Activated T-helper 2 cell treated with anti-CD3 and anti-CD28 coated beads, Interferon-gamma antibody, Interleukin-2, Interleukin-4, amounts not matched to agents 10 μg/mL and 5 μg/mL and 100 μg/mL, durations not matched to agents 14 hours and 24 hours and 36 hours (primary cell): ENCODE measurements at regions not wholly inside any gene's neighbourhood (a gene's known extent, or its start where the extent isn't known, plus 50 kb on each side); places are given as distances from the start of the nearest gene placed in this dataset.
"Not testable (repeated sequence)": the region's sequence is repeated elsewhere in the genome, so short reads cannot be mapped to it uniquely, and the experiment has no call there.

Source experiments
- DNase-seq: peaks from one replicate; pipeline ENCODE4 v3.0.0; 2021; ENCODE audit warnings: low spot score
- H3K27ac Mint-ChIP-seq: one replicate; pipeline ENCODE4 v1.8.0; 2021; ENCODE audit warnings: mixed read lengths
- H3K27me3 Mint-ChIP-seq: one replicate; pipeline ENCODE4 v1.8.0; 2021; ENCODE audit warnings: low read depth, mixed read lengths
- H3K36me3 Mint-ChIP-seq: one replicate; pipeline ENCODE4 v1.8.0; 2021; ENCODE audit warnings: low read depth, mixed read lengths
- H3K4me1 Mint-ChIP-seq: one replicate; pipeline ENCODE4 v1.8.0; 2021; ENCODE audit warnings: low read depth, mixed read lengths
- H3K4me3 Mint-ChIP-seq: one replicate; pipeline ENCODE4 v1.8.0; 2021; ENCODE audit warnings: low read depth, mild to moderate bottlenecking, moderate library complexity, mixed read lengths
- H3K9me3 Mint-ChIP-seq: one replicate; pipeline ENCODE4 v1.8.0; 2021; ENCODE audit warnings: mixed read lengths
- intact Hi-C: fragments of 100-400 bp; cut with micrococcal nuclease; formaldehyde crosslinking; loops from one replicate; pipeline ENCODE4 v1.15.1; 2023

DNA sequence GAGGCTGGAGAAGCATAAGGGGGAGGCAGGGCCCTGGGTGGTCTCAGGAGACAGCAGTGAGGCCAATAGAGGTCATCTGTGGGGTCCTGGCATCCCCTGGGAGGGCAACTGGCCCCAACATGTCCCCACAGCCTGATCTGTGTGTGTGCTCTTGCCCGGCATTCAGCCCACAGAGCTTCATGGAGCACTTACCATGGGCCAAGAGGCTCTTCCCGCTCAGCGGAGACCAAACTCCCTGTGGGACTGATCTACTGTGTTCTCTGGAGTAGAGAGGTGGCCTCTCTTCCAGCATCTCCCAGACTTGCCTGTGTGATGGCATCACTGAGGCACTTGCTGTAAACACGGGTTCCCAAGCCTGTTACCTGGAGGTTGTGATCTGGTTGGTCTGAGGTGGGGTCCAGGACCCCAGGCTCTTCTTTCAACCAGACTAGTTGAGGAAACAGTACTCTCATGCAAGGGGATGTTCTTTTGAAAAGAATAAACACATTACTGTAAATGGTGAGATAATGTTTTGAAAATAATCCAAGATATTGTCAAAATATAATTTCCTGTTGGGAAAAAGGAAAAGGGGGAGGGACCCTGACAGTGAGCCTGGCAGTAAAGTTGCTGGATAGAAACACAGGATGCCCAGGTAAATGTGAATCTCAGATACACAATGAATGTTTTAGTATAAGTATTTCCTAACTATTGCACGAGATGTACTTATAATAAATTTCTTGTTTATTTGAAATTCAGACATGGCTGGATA is 67.6 kb downstream of the SOWAHC start:
- no peaks in the 10 kb centered on the region for H3K4me1 Mint-ChIP-seq
- no peak overlapping the region for H3K27ac Mint-ChIP-seq
- H3K9me3 Mint-ChIP-seq: no peaks in the 10 kb centered on the region
- peaks cover 3% of the 10 kb centered on the region for H3K27me3 Mint-ChIP-seq
- H3K4me3 Mint-ChIP-seq: no peak overlapping the region
- no peak for DNase-seq
- H3K36me3 Mint-ChIP-seq: no peaks in the 10 kb centered on the region
- intact Hi-C loops: no loop called here

DNA sequence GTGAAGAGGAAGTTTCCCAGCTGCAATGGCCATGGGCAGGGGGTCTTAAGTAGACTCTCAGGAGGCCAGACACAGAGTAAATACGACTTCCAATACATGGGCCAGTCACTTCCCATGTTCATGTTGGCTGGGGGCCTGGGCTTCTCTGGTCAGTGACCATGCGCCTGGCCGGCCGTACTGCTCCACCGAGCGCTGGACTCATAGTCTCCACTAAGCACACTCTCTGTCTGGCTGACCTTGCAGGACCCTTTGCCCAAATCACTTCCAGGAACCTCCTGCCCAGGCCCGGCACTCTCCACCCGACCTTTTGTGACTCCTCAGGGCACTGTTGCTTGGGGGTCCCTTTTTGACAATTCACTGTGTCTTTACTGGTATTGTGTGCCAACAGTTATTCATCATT is 69.3 kb downstream of the SOWAHC start:
- no peaks in the 10 kb centered on the region for H3K4me1 Mint-ChIP-seq
- no peak for DNase-seq
- no peak overlapping the region for H3K4me3 Mint-ChIP-seq
- intact Hi-C loops: no loop called here
- H3K27me3 Mint-ChIP-seq: peaks cover 2% of the 10 kb centered on the region
- H3K9me3 Mint-ChIP-seq: no peaks in the 10 kb centered on the region
- H3K27ac Mint-ChIP-seq: no peak overlapping the region
- no peaks in the 10 kb centered on the region for H3K36me3 Mint-ChIP-seq

DNA sequence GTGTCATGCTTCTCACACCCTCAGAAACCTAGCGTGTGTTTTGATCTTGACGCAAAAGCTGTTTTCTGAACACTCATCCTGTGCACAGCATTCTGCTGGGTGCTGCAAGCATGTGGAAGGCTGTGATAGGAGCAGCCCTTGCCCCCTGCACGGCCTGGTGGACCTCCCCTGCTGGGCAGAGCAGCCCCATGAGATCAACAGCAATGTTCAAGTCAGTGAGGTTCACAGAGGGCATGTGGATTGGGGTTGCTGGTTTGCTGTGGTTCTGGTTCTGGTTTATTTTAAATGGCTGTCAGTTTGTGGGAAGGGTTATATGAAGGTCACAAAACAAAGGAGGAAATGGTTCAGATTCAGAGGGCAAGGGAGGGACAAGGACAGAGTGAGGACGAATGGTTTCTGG is 71.3 kb downstream of the SOWAHC start:
- H3K27ac Mint-ChIP-seq: no peak overlapping the region
- no peaks in the 10 kb centered on the region for H3K9me3 Mint-ChIP-seq
- no peaks in the 10 kb centered on the region for H3K27me3 Mint-ChIP-seq
- no peak for DNase-seq
- no peak overlapping the region for H3K4me3 Mint-ChIP-seq
- intact Hi-C loops: no loop called here
- H3K36me3 Mint-ChIP-seq: no peaks in the 10 kb centered on the region
- H3K4me1 Mint-ChIP-seq: no peaks in the 10 kb centered on the region

DNA sequence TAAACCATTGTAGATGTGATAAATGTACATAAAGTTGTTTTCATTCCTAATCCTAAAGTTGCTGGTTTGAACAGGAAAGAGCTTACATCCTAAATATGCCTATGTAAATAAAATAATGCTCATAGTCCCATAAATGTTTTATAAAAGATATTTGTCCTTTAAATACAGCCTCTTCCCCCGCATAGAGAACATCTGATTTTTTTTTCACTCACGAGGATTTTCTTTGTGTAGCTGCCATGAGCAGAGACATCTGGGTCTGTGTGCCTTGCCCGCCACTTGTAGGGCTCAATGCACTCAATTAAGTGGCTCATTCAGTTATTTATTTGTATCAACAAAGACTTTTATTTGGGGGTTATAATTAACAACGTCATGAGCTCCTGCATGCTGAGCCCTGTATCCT is 72.8 kb downstream of the SOWAHC start:
- no peak overlapping the region for H3K4me3 Mint-ChIP-seq
- no peak overlapping the region for H3K27ac Mint-ChIP-seq
- no peak for DNase-seq
- H3K27me3 Mint-ChIP-seq: no peaks in the 10 kb centered on the region
- H3K4me1 Mint-ChIP-seq: no peaks in the 10 kb centered on the region
- no peaks in the 10 kb centered on the region for H3K9me3 Mint-ChIP-seq
- no peaks in the 10 kb centered on the region for H3K36me3 Mint-ChIP-seq
- intact Hi-C loops: no loop called here

DNA sequence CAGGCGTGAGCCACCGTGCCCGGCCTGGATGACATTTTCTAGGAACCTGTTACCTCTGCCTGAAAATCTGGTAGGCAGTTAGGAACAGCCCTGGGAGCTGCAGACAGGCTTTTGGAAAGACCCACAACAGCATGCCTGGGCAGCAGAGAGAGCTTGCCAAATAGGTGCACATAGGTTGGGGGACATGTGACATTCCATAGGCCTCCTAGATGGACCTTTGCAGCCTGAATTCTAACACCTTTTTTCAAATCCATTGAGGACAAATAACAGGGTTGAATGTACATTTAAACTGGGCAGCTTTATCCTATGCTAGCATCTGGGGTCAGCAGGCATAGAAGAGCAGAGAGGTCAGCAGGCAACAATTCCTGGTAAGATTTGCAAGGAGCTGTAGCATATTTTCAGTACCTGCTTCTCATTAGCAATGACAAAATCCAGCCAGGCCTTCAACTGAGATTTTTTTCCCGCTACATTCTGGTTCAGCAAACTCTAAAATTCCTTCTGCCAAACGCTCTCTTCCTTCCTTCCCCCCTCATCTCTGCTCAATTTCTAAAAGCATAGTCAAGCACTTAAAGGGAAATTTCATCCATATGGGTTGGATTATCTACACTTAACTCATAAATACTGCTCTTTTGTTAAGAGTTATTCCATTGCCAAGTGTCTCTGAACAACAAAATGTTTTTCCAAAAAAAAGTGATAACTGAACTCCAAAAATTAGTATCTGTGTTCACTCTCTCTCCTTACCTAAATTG is 75.2 kb downstream of the SOWAHC start:
- Mint-ChIP-seq H3K4me1 (no peaks in the 10 kb centered on the region), H3K4me3 (no peak overlapping the region), H3K9me3 (no peaks in the 10 kb centered on the region), H3K36me3 (no peaks in the 10 kb centered on the region), H3K27me3 (no peaks in the 10 kb centered on the region), H3K27ac (no peak overlapping the region)
- DNase-seq: no peak
- intact Hi-C loops: no loop called here

DNA sequence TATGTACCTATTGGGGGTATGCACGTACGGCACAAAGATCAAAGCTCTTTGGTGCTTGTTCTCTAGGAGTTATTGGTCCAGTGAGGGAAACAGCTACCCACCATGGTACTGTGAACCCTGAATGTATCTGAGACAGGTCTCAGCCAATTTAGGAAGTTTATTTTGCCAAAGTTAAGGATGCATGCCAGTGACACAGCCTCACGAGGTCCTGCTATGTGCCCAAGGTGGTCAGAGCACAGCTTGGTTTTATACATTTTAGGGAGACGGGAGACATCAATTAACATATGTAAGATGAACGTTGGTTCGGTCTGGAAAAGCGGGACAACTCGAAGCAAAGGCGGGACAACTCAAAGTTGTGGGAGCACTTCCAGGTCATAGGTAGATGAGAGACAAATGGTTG is 75.8 kb downstream of the SOWAHC start:
- intact Hi-C loops: no loop called here
- no peaks in the 10 kb centered on the region for H3K36me3 Mint-ChIP-seq
- no peaks in the 10 kb centered on the region for H3K4me1 Mint-ChIP-seq

DNA sequence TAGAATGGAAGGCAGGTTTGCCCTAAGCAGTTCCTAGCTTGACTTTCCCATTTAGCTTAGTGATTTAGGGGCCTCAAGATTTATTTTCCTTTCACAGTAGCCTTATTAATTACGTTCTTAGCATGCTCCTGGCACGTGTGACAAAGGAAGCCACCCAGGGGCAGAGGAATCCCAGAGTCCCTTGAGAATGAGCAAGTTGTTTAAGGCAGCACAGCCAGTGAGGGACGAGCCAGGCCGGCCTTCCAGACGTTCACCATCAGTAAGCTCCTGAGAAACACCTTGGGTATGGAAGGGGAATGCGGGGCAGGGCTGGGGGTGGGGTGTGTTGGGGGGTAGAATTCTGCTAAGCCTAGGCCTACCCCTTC is 76.3 kb downstream of the SOWAHC start:
- Mint-ChIP-seq H3K9me3 (no peaks in the 10 kb centered on the region), H3K4me3 (no peak overlapping the region), H3K27ac (no peak overlapping the region), H3K4me1 (no peaks in the 10 kb centered on the region), H3K27me3 (peaks cover 3% of the 10 kb centered on the region), H3K36me3 (no peaks in the 10 kb centered on the region)
- DNase-seq: no peak
- intact Hi-C loops: no loop called here

More for the DNA sequence above, 75.8 kb downstream of the SOWAHC start:
- H3K27ac Mint-ChIP-seq: no peak overlapping the region
- no peak overlapping the region for H3K4me3 Mint-ChIP-seq
- DNase-seq: no peak
- H3K9me3 Mint-ChIP-seq: no peaks in the 10 kb centered on the region
- H3K27me3 Mint-ChIP-seq: no peaks in the 10 kb centered on the region

DNA sequence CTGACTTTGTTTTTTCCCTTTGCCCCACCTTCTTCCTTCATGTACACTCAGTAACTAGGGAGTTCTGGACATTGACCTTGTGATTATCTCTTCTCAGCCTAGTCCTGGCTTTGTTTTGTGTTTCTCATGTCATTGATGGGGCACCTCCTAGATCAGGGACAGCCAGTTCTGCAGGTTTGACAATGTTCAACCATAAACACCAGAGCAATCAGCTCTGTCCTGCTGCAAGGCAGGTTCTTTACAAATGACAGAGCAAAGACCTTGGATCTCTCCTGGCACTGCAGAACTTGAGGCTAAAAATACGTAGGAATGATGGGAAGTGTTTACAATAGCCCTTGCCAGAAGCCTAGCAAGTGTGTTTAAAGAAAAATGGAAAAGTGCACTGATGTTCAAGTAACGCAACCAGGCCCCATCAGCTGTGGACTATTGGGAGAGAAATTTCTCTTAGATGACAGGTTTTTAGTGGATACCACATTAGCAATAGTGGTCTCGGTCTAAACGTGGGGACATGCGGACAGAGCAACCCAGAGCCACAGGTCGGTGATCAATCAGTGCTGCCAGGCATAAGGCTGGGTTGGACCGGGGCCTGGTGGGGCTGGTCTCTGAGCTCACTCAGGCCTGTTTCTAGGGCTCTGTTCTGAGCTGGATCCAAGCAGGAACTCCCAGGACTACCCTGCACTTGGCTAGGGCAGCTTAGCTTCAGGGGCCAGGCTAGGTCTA is 76.8 kb downstream of the SOWAHC start:
- Mint-ChIP-seq H3K27me3 (peaks cover 4% of the 10 kb centered on the region), H3K27ac (no peak overlapping the region), H3K9me3 (no peaks in the 10 kb centered on the region), H3K4me1 (no peaks in the 10 kb centered on the region), H3K4me3 (no peak overlapping the region), H3K36me3 (no peaks in the 10 kb centered on the region)
- intact Hi-C loops: no loop called here
- no peak for DNase-seq

DNA sequence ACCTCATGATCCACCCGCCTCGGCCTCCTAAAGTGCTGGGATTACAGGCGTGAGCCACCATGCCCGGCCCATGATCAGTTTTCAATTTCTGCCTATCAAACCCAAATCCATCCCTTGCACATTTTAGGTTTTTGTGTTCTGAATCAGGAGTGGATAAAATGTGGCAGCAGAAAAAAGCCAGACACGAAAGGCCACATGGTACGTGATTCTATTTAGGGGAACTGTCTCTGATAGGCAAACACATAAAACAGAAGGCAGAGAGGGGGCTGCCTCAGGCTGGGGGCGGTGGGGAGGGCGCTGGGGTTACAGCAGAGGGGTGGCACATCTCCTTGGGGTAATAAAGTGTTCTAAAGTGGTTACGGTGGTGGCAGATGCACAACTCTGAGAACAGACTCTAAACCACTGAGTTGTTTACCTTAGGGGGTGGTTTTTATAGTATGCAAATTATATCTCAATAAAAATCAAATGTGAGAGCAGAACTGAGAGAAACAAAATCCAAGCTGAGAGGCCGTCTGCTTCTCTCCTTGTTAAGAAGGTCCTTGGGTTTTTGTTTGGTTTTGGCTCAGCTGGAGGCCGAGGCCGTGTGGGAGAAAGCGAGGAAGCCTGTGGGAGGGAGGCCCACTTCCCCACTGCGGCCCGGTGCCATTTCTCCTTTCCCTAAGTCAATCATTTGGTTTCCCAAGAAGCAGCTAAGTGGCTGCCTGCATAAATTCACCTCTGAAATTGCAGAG is 78.0 kb downstream of the SOWAHC start:
- Mint-ChIP-seq H3K27me3 (peaks cover 4% of the 10 kb centered on the region), H3K4me3 (no peak overlapping the region), H3K4me1 (no peaks in the 10 kb centered on the region), H3K27ac (no peak overlapping the region), H3K9me3 (no peaks in the 10 kb centered on the region), H3K36me3 (no peaks in the 10 kb centered on the region)
- intact Hi-C loops: no loop called here
- DNase-seq: no peak

DNA sequence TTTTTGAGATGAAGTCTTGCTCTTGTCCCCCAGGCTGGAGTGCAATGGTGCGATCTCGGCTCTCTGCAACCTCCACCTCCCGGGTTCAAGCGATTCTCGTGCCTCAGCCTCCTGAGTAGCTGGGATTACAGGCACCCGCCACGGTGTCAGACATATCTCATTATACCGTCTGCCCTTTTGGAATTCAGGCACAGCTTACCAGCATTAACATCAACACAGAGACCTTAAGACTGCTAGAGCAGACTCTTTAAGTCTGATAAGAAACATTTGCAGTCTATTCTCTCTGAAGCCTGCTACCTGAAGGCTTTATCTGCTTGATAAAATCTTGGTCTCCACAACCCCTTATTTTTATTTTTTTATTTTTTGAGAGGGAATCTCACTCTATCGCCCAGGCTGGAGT is 78.7 kb downstream of the SOWAHC start:
- H3K4me3 Mint-ChIP-seq, intact Hi-C loops, DNase-seq: not testable (repeated sequence)

DNA sequence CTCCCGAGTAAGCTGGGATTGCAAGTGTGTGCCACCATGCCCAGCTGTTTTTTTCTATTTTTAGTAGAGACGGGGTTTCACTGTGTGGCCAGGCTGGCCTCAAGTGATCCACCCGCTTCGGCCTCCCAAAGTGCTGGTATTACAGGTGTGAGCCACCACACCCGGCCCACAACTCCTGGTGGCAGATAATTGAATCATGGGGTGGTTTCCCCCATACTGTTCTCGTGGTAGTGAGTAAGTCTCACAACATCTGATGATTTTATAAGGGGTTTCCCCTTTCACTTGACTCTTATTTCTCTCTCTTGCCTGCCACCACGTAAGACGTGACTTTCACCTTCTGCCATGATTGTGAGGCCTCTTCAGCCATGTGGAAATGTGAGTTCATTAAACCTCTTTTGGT is 79.1 kb downstream of the SOWAHC start:
- H3K27me3 Mint-ChIP-seq, H3K4me1 Mint-ChIP-seq, H3K36me3 Mint-ChIP-seq, intact Hi-C loops, DNase-seq, H3K27ac Mint-ChIP-seq, H3K9me3 Mint-ChIP-seq, H3K4me3 Mint-ChIP-seq: not testable (repeated sequence)

More for the DNA sequence above, 78.7 kb downstream of the SOWAHC start:
- H3K4me1 Mint-ChIP-seq, H3K9me3 Mint-ChIP-seq, H3K36me3 Mint-ChIP-seq, H3K27ac Mint-ChIP-seq, H3K27me3 Mint-ChIP-seq: not testable (repeated sequence)

DNA sequence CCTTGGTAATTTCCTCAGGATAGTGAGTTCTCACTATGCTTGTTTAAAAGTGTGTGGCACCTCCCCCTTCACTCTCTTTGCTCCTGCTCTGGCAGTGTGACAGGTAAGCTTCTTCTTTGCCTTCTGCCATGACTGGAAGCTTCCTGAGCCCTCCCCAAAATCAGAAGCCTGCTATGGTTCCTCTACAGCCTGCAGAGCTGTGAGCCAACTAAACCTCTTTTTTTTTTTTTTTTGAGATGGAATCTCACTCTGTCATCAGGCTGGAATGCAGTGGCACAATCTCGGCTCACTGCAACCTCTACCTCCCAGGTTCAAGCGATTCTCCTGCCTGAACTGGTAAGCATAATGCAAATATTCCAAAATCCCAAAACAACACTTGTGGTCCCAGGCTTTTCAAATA is 80.0 kb downstream of the SOWAHC start:
- H3K4me3 Mint-ChIP-seq: no peak overlapping the region
- no peak overlapping the region for H3K27ac Mint-ChIP-seq
- H3K9me3 Mint-ChIP-seq: no peaks in the 10 kb centered on the region
- intact Hi-C loops: no loop called here
- H3K36me3 Mint-ChIP-seq: no peaks in the 10 kb centered on the region
- no peak for DNase-seq
- H3K27me3 Mint-ChIP-seq: peaks cover 7% of the 10 kb centered on the region
- H3K4me1 Mint-ChIP-seq: no peaks in the 10 kb centered on the region
